COLO668 (cell line): ENCODE measurements at regions not wholly inside any gene's neighbourhood (a gene's known extent, or its start where the extent isn't known, plus 50 kb on each side); places are given as distances from the start of the nearest gene placed in this dataset.
"Not testable (repeated sequence)": the region's sequence is repeated elsewhere in the genome, so short reads cannot be mapped to it uniquely, and the experiment has no call there.

Source experiments
- DNase-seq: peaks from one replicate; lab custom pipeline; 2025; ENCODE audit not compliant: unreplicated experiment; lab: John Stamatoyannopoulos, UW

GRCh38 chr12:20105943-20106342 is 262.4 kb upstream of the PDE3A start:
- DNase-seq: no peak

GRCh38 chr12:20109676-20110075 is 258.7 kb upstream of the PDE3A start:
- DNase-seq: no peak

GRCh38 chr12:20115371-20115770 is 253.0 kb upstream of the PDE3A start:
- DNase-seq: not testable (repeated sequence)

- no peak for DNase-seq
Measured at GRCh38 chr12:20119596-20120402, 248.5 kb upstream of the PDE3A start.

GRCh38 chr12:20120403-20120725 is 248.0 kb upstream of the PDE3A start:
- DNase-seq: no peak

- DNase-seq: no peak
Measured at GRCh38 chr12:20122274-20122673, 246.1 kb upstream of the PDE3A start.

- DNase-seq: no peak
Measured at GRCh38 chr12:20123465-20123864, 244.9 kb upstream of the PDE3A start.

GRCh38 chr12:20125276-20125798 is 243.0 kb upstream of the PDE3A start:
- DNase-seq: no peak

GRCh38 chr12:20126601-20127000 is 241.7 kb upstream of the PDE3A start:
- no peak for DNase-seq

- DNase-seq: no peak
Measured at GRCh38 chr12:20127413-20127812, 240.9 kb upstream of the PDE3A start.

- DNase-seq: no peak
Measured at GRCh38 chr12:20128928-20129327, 239.4 kb upstream of the PDE3A start.

GRCh38 chr12:20132818-20133217 is 235.5 kb upstream of the PDE3A start:
- no peak for DNase-seq

- DNase-seq: no peak
Measured at GRCh38 chr12:20134652-20135051, 233.7 kb upstream of the PDE3A start.

- no peak for DNase-seq
Measured at GRCh38 chr12:20140751-20141150, 227.6 kb upstream of the PDE3A start.

- DNase-seq: no peak
Measured at GRCh38 chr12:20142316-20142715, 226.0 kb upstream of the PDE3A start.

- no peak for DNase-seq
Measured at GRCh38 chr12:20142956-20143355, 225.4 kb upstream of the PDE3A start.

GRCh38 chr12:20144341-20144740 is 224.0 kb upstream of the PDE3A start:
- no peak for DNase-seq

GRCh38 chr12:20148241-20148640 is 220.1 kb upstream of the PDE3A start:
- DNase-seq: no peak

- DNase-seq: no peak
Measured at GRCh38 chr12:20150835-20151422, 217.4 kb upstream of the PDE3A start.

- no peak for DNase-seq
Measured at GRCh38 chr12:20154052-20154451, 214.3 kb upstream of the PDE3A start.

- DNase-seq: no peak
Measured at GRCh38 chr12:20155374-20155773, 213.0 kb upstream of the PDE3A start.

GRCh38 chr12:20160899-20161298 is 207.4 kb upstream of the PDE3A start:
- not testable (repeated sequence) for DNase-seq
